KMS-11 (cell line): ENCODE measurements at regions not wholly inside any gene's neighbourhood (a gene's known extent, or its start where the extent isn't known, plus 50 kb on each side); places are given as distances from the start of the nearest gene placed in this dataset.

Source experiments
- H2AFZ ChIP-seq: fragments of 200-600 bp; sonication (generic); 2 replicates; pipeline ENCODE4 v1.6.1; 2016; ENCODE audit warnings: antibody characterized with exemption, mixed run types, low read depth
- H3K27ac ChIP-seq: fragments of 200-600 bp; sonication (generic); 2 replicates; pipeline ENCODE4 v1.6.1; 2016; ENCODE audit warnings: mild to moderate bottlenecking, mixed run types
- H3K27me3 ChIP-seq: fragments of 200-600 bp; sonication (generic); 2 replicates; pipeline ENCODE4 v1.6.1; 2017; ENCODE audit warnings: mild to moderate bottlenecking, low read depth, mixed run types, moderate library complexity; ENCODE audit not compliant: insufficient read depth
- H3K36me3 ChIP-seq: fragments of 200-600 bp; sonication (generic); 2 replicates; pipeline ENCODE4 v1.6.1; 2017; ENCODE audit warnings: mild to moderate bottlenecking, mixed run types; ENCODE audit not compliant: insufficient read depth
- H3K4me1 ChIP-seq: fragments of 200-600 bp; sonication (generic); 2 replicates; pipeline ENCODE4 v1.6.1; 2016; ENCODE audit warnings: mild to moderate bottlenecking, low read depth, mixed run types; ENCODE audit not compliant: poor library complexity, severe bottlenecking
- H3K4me2 ChIP-seq: fragments of 200-600 bp; sonication (generic); 2 replicates; pipeline ENCODE4 v1.7.0; 2016; ENCODE audit warnings: mild to moderate bottlenecking, mixed run types
- H3K4me3 ChIP-seq: fragments of 200-600 bp; sonication (generic); IDR thresholded peaks from 2 replicates; pipeline ENCODE4 v1.6.1; 2017; ENCODE audit warnings: low read depth, low read length, mixed read lengths; ENCODE audit not compliant: insufficient read depth
- H3K79me2 ChIP-seq: fragments of 200-600 bp; sonication (generic); 2 replicates; pipeline ENCODE4 v1.6.1; 2016; ENCODE audit warnings: low read depth, mixed run types; ENCODE audit not compliant: insufficient read depth
- H3K9ac ChIP-seq: fragments of 200-600 bp; sonication (generic); 2 replicates; pipeline ENCODE4 v1.6.1; 2016; ENCODE audit warnings: mild to moderate bottlenecking, mixed run types
- H4K20me1 ChIP-seq: fragments of 200-600 bp; sonication (generic); 2 replicates; pipeline ENCODE4 v1.6.1; 2016; ENCODE audit warnings: mild to moderate bottlenecking, mixed run types; ENCODE audit not compliant: insufficient read depth
- TF ChIP-seq, protein P1 (sequence below): fragments of 200-600 bp; sonication (generic); conservative IDR thresholded peaks from 2 replicates; pipeline ENCODE4 v1.6.1; 2017; ENCODE audit warnings: low read depth, mild to moderate bottlenecking, antibody characterized with exemption, low read length, moderate library complexity, mixed read lengths

DNA sequence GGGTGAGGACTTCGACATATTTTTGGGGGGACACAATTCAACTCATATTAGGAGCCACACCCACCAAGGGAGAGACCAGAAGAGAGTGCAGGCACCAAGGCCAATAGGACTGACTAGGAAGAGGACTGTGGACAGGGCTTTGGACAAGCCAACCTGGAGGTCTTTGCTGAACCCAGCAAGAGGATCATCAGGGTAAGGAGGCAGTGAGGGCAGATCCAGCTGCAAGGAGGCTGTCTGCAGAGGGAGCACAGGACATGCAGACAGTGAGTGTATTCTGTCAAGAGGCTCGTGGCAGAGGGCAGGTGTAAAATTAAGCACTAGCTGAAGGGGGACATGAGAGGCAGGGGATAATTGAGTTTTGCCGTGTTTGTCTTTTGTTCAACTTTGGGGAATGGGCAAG lies 83.4 kb upstream of the MGMT start:
- Histone ChIP-seq H3K4me3 (no peak overlapping the region), H3K9ac (no peak overlapping the region), H3K4me2 (no peak overlapping the region), H2AFZ (no peak overlapping the region), H3K27ac (no peak overlapping the region), H3K4me1 (no peaks in the 10 kb centered on the region), H4K20me1 (no peaks in the 10 kb centered on the region), H3K36me3 (no peaks in the 10 kb centered on the region), H3K27me3 (no peaks in the 10 kb centered on the region), H3K79me2 (no peaks in the 10 kb centered on the region)
- TF ChIP-seq, protein P1, sequence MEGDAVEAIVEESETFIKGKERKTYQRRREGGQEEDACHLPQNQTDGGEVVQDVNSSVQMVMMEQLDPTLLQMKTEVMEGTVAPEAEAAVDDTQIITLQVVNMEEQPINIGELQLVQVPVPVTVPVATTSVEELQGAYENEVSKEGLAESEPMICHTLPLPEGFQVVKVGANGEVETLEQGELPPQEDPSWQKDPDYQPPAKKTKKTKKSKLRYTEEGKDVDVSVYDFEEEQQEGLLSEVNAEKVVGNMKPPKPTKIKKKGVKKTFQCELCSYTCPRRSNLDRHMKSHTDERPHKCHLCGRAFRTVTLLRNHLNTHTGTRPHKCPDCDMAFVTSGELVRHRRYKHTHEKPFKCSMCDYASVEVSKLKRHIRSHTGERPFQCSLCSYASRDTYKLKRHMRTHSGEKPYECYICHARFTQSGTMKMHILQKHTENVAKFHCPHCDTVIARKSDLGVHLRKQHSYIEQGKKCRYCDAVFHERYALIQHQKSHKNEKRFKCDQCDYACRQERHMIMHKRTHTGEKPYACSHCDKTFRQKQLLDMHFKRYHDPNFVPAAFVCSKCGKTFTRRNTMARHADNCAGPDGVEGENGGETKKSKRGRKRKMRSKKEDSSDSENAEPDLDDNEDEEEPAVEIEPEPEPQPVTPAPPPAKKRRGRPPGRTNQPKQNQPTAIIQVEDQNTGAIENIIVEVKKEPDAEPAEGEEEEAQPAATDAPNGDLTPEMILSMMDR, result no peak

DNA sequence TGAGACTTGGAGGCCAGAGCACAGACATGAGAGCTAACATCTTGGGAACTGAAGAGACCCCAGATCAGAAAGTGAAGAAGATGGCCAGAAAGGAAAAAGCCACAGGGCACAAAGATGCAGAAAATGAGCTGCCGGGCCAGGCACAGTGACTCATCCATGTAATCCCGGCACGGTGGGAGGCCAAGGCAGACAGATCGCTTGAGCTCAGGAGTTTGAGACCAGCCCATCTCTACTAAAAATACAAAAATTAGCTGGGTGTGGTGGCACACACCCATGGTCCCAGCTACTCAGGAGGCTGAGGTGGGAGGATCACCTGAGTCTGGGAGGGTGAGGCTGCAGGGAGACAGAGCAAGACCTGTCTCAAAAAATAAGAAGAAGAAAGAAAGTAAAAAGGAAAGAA lies 81.4 kb upstream of the MGMT start:
- no peaks in the 10 kb centered on the region for H3K27me3 ChIP-seq
- H3K27ac ChIP-seq, result no peak overlapping the region

DNA sequence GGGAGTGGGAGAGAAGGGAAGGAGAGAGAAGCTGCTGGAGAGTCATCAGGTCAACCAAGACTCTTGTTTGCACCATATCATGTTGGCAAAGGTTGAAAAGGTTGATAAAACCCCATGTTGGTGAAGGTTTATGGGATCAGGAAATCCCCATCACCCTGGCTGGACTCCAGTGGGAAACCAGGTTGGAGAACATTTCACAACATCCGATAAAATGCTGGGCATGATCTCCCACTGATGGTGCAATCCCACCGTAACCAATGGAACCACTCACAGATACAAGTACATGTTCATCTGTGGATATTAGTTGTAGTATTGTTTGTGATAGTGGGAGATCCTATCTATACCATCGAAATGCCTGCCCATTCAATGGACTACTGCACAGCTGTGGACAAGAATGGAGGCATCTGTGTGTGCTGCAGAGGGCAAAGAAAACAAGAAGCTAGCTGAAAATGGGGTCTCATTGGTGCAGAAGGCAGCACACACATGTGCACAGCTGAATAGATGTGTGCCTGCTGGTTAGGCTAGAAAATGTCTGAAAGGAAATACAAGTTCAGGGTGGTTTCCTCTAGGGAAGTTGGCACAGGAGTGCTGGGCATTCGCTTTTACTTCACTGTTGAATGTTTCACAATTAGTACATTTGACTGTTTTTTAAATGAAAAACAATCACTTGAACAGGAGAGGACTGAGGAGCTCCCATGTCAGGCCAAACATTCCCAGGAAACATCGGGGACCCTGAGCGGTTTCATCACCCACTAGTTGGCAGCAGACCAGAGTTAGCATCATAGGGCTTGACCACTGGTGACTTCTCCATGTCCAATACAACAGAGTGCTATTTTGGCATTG lies 80.4 kb upstream of the MGMT start:
- Histone ChIP-seq H3K36me3 (no peaks in the 10 kb centered on the region), H3K9ac (no peak overlapping the region), H2AFZ (no peak overlapping the region), H3K79me2 (no peaks in the 10 kb centered on the region), H3K27me3 (no peaks in the 10 kb centered on the region), H3K4me2 (no peak overlapping the region), H3K4me1 (no peaks in the 10 kb centered on the region), H3K4me3 (no peak overlapping the region), H4K20me1 (no peaks in the 10 kb centered on the region), H3K27ac (no peak overlapping the region)
- TF ChIP-seq, protein P1, result no peak

More for the DNA sequence above, 81.4 kb upstream of the MGMT start:
- H4K20me1 ChIP-seq, result no peaks in the 10 kb centered on the region
- no peaks in the 10 kb centered on the region for H3K79me2 ChIP-seq
- no peaks in the 10 kb centered on the region for H3K36me3 ChIP-seq
- no peak overlapping the region for H3K9ac ChIP-seq
- TF ChIP-seq, protein P1, result no peak
- H3K4me1 ChIP-seq, result no peaks in the 10 kb centered on the region
- H2AFZ ChIP-seq, result no peak overlapping the region
- no peak overlapping the region for H3K4me3 ChIP-seq
- no peak overlapping the region for H3K4me2 ChIP-seq

DNA sequence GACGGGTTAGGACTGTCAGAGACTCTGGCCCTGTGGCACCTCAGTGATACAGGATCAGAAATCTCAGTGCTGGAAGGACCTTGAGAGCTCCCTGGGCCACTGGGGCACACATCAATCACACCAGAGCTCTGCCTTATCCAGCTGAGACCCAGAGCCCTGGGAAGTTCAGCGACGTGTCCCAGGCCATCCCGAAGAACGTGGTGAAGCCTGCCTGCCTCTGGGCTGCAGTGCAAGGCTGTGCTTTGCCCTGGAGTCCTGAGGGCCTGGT lies 79.8 kb upstream of the MGMT start:
- Histone ChIP-seq H4K20me1 (no peaks in the 10 kb centered on the region), H3K36me3 (no peaks in the 10 kb centered on the region), H3K4me3 (no peak overlapping the region), H3K4me2 (no peak overlapping the region), H3K4me1 (no peaks in the 10 kb centered on the region), H3K79me2 (no peaks in the 10 kb centered on the region), H3K27me3 (no peaks in the 10 kb centered on the region), H3K9ac (no peak overlapping the region), H3K27ac (no peak overlapping the region), H2AFZ (no peak overlapping the region)
- TF ChIP-seq, protein P1, result no peak
